NCI-H128 (cell line): ENCODE measurements at regions not wholly inside any gene's neighbourhood (a gene's known extent, or its start where the extent isn't known, plus 50 kb on each side); places are given as distances from the start of the nearest gene placed in this dataset.

Experiments
- DNase-seq: peaks from one replicate; lab custom pipeline; 2025; ENCODE audit not compliant: unreplicated experiment; lab: John Stamatoyannopoulos, UW

GRCh38 chr12:125267114-125267513 lies 201.9 kb downstream of the AACS start:
- DNase-seq, result no peak

- DNase-seq, result no peak
Measured at GRCh38 chr12:125269276-125269675, 204.0 kb downstream of the AACS start.

DNA sequence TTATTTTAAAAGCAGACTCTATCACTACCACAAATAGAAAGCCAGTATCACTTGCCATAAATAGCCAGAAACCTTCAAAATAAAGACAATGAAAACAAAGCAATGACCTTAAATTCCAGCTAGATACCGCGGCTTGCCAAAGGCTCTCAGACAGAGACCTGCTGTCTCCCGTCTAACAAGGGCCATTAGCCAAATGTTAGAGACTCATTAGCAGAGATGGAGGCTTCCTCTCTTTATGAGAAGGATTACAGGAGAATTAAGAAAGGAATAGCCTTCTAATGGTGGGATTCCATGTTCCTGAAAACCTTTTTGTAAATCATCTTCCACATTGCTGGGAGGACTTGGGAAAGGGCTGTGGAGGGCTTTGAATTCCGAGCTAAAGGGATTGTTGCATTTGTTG lies 206.7 kb downstream of the AACS start:
- no peak for DNase-seq

- DNase-seq, result no peak
Measured at GRCh38 chr12:125272383-125272933, 207.2 kb downstream of the AACS start.

- no peak for DNase-seq
Measured at GRCh38 chr12:125276567-125276966, 211.3 kb downstream of the AACS start.

- DNase-seq, result no peak
Measured at GRCh38 chr12:125280482-125281377, 215.5 kb downstream of the AACS start.

DNA sequence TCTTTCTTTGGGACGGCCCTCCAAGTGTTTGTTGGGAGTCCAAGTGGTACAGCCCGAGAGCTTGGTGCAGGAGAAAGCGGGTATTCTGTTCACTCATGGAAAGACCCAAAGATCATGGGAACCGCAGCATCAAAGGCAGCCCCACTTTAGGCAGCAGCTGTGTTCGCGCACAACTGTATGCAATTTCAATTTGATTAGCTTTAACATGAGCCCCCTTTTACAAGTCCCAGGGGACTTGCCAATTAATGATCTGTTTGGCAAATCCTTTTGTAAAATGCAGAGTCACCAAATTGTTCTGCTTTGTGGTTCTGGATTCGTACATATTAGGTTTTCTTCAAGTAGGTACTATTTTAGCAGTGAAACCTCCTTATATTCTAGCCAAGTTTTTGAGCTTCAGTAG lies 217.7 kb downstream of the AACS start:
- no peak for DNase-seq

GRCh38 chr12:125283521-125283920 lies 218.3 kb downstream of the AACS start:
- DNase-seq, result no peak

- DNase-seq, result no peak
Measured at GRCh38 chr12:125284087-125284486, 218.9 kb downstream of the AACS start.

DNA sequence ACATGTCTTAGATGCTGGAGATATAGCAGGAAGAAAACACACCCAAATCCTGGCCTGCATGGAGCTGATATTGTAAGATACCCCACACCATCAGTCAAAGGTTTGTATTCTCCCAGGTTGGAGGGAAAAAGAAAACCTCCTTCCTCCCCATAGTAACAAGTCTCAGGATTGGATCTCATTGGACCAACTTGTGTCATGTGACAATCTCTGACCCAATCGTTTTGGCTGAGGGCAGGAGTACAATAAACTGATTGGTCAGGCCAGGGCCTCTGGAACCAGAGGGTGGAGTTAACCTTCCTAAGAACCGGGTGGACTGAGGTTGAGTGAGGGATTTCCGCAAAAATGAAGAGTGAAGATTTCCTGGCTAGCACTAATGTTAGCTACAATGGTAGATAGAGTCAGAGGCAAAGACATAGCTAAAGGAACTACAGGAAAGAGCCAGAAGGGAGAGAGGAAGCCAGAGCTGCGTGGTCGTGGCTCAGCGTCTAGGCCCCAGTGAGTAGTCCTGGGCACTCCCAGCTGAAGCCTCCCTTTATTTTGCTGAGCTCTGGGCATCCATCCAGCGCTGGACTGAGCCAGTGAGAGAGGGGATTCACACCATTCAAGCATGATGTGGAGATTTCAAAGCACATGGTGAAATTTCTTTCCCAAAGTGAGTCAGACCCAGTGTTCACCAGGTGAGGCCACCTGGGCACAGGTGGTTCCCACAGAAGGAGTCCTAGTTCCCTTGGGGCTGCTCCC lies 219.9 kb downstream of the AACS start:
- DNase-seq, result no peak

DNA sequence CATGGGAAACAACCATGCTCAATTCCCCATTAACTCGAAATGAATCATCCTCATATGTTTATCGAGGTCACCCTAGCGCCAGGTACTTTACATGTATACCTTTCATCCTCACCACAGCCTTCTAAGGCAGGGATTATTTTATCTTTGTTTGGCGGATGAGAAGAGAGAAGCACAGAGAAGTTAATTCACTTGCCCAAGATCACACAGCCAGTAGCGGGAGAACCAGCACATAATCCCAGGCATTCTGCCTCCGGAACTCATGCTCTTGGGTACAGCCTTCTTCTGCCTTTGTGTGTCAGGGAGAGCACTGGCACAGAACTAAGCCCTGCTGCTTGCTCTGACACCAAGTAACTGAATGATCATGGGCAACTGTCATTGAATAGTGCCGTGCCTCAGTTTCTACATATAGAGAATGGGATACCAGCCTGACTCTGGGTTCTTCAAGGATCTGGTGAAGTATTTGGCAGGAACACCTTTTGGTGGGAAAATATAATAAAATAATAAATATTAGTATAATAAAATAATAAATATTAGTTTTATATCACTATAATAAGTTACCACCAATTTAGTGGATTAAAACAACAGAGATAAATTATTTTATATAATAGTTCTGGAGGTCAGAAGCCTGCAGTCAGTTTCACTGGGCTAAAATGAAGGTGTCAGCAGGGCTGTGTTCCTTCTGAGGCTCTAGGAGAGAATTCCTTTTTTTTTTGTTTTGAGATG lies 220.9 kb downstream of the AACS start:
- no peak for DNase-seq

DNA sequence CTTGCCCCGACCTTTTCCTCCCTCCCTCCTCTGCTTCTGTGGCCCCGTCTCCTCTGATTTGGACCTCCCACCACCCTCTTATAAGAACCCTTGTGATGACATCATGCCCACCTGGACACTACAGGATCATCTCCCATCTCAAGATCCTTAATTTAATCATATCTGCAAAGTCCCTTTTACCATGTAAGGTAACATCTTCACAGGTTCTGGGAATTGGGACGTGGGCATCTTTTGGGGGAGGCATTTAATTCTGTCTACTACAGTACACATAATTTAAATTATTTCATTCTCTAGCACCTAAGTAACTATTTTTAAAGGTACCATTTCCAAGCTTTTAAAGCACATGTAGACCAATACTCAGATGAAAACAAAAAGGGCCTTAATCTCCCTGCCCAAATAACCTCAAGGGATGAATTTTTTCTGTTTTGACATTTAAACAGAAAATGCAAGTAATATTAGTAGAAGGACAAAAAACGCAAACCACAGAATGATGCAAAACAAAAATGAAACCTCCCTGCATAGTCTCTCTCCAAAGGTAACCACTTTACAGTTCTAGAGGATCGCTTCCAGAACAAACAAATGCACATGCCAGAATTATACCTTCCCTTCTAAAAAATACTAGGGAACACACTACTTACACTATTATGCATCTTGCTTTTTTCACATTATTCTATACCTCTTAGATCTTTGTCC lies 222.1 kb downstream of the AACS start:
- no peak for DNase-seq

GRCh38 chr12:125288931-125289928 lies 224.0 kb downstream of the AACS start:
- no peak for DNase-seq

DNA sequence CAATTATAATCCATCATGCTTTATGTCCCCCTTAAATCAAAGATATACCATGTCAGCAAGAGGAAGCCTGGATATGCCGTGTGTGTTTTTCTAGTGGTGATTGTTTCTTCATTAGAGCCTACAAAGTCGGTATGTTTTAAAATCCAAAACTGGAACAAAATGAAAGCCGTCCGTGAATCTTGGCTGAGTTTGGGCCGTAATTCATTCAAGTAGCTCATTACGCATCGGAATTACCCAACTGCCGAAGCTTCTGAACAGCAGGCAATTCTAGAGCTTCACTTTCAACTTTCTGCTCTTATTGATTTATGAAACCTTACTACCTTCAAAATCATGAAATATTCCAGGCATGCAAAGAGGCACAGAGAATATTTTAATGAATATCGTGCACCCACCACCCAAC lies 224.7 kb downstream of the AACS start:
- DNase-seq, result no peak

GRCh38 chr12:125292700-125293099 lies 227.5 kb downstream of the AACS start:
- no peak for DNase-seq

- DNase-seq, result no peak
Measured at GRCh38 chr12:125295550-125295949, 230.3 kb downstream of the AACS start.

GRCh38 chr12:125296701-125297100 lies 231.5 kb downstream of the AACS start:
- no peak for DNase-seq

GRCh38 chr12:125299840-125300239 lies 234.6 kb downstream of the AACS start:
- no peak for DNase-seq

GRCh38 chr12:125300249-125300648 lies 235.0 kb downstream of the AACS start:
- DNase-seq, result no peak

GRCh38 chr12:125303337-125303736 lies 238.1 kb downstream of the AACS start:
- DNase-seq, result no peak
